H1 (cell line): ENCODE measurements at regions not wholly inside any gene's neighbourhood (a gene's known extent, or its start where the extent isn't known, plus 50 kb on each side); places are given as distances from the start of the nearest gene placed in this dataset.

Experiments
- CTCF ChIA-PET: fragments of 300-600 bp; sonication (Branson Sonifier 250); formaldehyde crosslinking; loops from one replicate; lab custom pipeline; 2021; ENCODE audit not compliant: partially characterized antibody; lab: Charles Lee
- POLR2A ChIA-PET: fragments of 300-600 bp; sonication (Branson Sonifier 250); formaldehyde crosslinking; loops from one replicate; lab custom pipeline; 2021; ENCODE audit warnings: inconsistent platforms; ENCODE audit not compliant: partially characterized antibody; lab: Charles Lee
- DNase-seq, 2 experiments: peaks; one replicate each; pipeline versions ENCODE4 v3.0.0 to v3.0.0-alpha.2; 2010 to 2022; ENCODE audit warnings: low spot score in 2 of 2, low read depth in 1 of 2, mixed read lengths in 1 of 2
- FAIRE-seq: peaks from 2 replicates; lab custom pipeline; 2011; peaks lifted over from hg19 to GRCh38; lab: Jason Lieb, UNC
- H2AFZ ChIP-seq: 2 replicates; pipeline ENCODE4 v1.8.1; 2012; ENCODE audit warnings: low read length, inconsistent platforms
- H2AK5ac ChIP-seq: 2 replicates; pipeline ENCODE4 v1.6.1; 2013; ENCODE audit warnings: low read depth, low read length
- H2BK120ac ChIP-seq: replicated peaks from 2 replicates; pipeline ENCODE3; 2013; ENCODE audit warnings: low read depth, low read length, inconsistent platforms
- H2BK12ac ChIP-seq: 2 replicates; pipeline ENCODE4 v1.6.1; 2013; ENCODE audit warnings: low read depth, low read length
- H2BK15ac ChIP-seq: 2 replicates; pipeline ENCODE4 v1.6.1; 2013; ENCODE audit warnings: low read length
- H2BK20ac ChIP-seq: 2 replicates; pipeline ENCODE4 v1.6.1; 2013; ENCODE audit warnings: low read length
- H2BK5ac ChIP-seq: 2 replicates; pipeline ENCODE4 v1.6.1; 2013; ENCODE audit warnings: low read depth, low read length
- H3K14ac ChIP-seq: 2 replicates; pipeline ENCODE4 v1.6.1; 2013; ENCODE audit warnings: inconsistent platforms; ENCODE audit not compliant: insufficient read length
- H3K18ac ChIP-seq: 2 replicates; pipeline ENCODE4 v1.6.1; 2013; ENCODE audit warnings: low read length; ENCODE audit errors: extremely low read depth
- H3K23ac ChIP-seq: 2 replicates; pipeline ENCODE4 v1.6.1; 2013; ENCODE audit warnings: inconsistent platforms; ENCODE audit not compliant: insufficient read length
- H3K23me2 ChIP-seq: 2 replicates; pipeline ENCODE4 v1.6.1; 2013; ENCODE audit warnings: low read depth, low read length
- H3K27ac ChIP-seq: 2 replicates; pipeline ENCODE4 v1.6.1; 2011; ENCODE audit warnings: low read depth, low read length, inconsistent platforms
- H3K27me3 ChIP-seq, 4 experiments: replicated peaks in 1 of 4; 1 replicate in 1 of 4; 2 replicates in 3 of 4; pipeline versions ENCODE4 v1.6.1 to v1.8.1; 2011 to 2013; ENCODE audit warnings: low read length in 3 of 4, mild to moderate bottlenecking in 3 of 4, inconsistent platforms in 2 of 4, mixed read lengths in 2 of 4, moderate library complexity in 1 of 4; ENCODE audit not compliant: control insufficient read depth in 3 of 4, insufficient read depth in 3 of 4; ENCODE audit errors: extremely low read depth in 1 of 4
- H3K36me3 ChIP-seq, 4 experiments: 2 replicates each; pipeline versions ENCODE4 v1.6.1 to v1.8.1; 2011 to 2013; ENCODE audit warnings: mild to moderate bottlenecking in 4 of 4, low read length in 3 of 4, moderate library complexity in 2 of 4, control low read depth in 1 of 4, inconsistent platforms in 1 of 4; ENCODE audit not compliant: insufficient read depth in 4 of 4, control insufficient read depth in 2 of 4
- H3K4ac ChIP-seq: replicated peaks from 2 replicates; pipeline ENCODE3; 2013; ENCODE audit warnings: low read length, low read depth, mixed read lengths, inconsistent platforms; ENCODE audit not compliant: insufficient read length
- H3K4me1 ChIP-seq, 4 experiments: replicated peaks in 1 of 4; 1 replicate in 1 of 4; 2 replicates in 3 of 4; pipeline versions ENCODE4 v1.6.1 to v1.8.1; 2011 to 2013; ENCODE audit warnings: low read length in 3 of 4, inconsistent platforms in 2 of 4, mixed read lengths in 1 of 4; ENCODE audit not compliant: insufficient read depth in 4 of 4, control insufficient read depth in 3 of 4
- H3K4me2 ChIP-seq, 2 experiments: 2 replicates each; pipeline versions ENCODE4 v1.6.1 to v1.8.1; 2011 to 2013; ENCODE audit warnings: low read depth in 2 of 2, low read length in 2 of 2, control low read depth in 1 of 2, inconsistent platforms in 1 of 2, mild to moderate bottlenecking in 1 of 2; ENCODE audit not compliant: insufficient read depth in 1 of 2
- H3K4me3 ChIP-seq, 4 experiments: fragments of 200-600, 300-600 bp in 1 of 4; sonication (generic), shearing (Covaris generic), sonication (Bioruptor Twin) in 1 of 4; 2 replicates each; pipeline versions ENCODE4 v1.5.1 to v1.8.1; 2011 to 2016; ENCODE audit warnings: low read length in 4 of 4, low read depth in 3 of 4, control low read depth in 2 of 4, inconsistent platforms in 2 of 4, mild to moderate bottlenecking in 2 of 4, mixed read lengths in 1 of 4, moderate library complexity in 1 of 4; ENCODE audit not compliant: insufficient read depth in 2 of 4; ENCODE audit errors: extremely low read depth in 1 of 4
- H3K56ac ChIP-seq: replicated peaks from 2 replicates; pipeline ENCODE3; 2013; ENCODE audit warnings: low read depth, mild to moderate bottlenecking, mixed read lengths, low read length, inconsistent platforms; ENCODE audit not compliant: insufficient read length
- H3K79me1 ChIP-seq: 2 replicates; pipeline ENCODE4 v1.6.1; 2013; ENCODE audit warnings: low read depth, low read length, control low read depth
- H3K79me2 ChIP-seq, 2 experiments: 2 replicates each; pipeline versions ENCODE4 v1.6.1 to v1.8.1; 2012 to 2013; ENCODE audit warnings: low read length in 2 of 2, mild to moderate bottlenecking in 2 of 2, inconsistent platforms in 1 of 2; ENCODE audit not compliant: insufficient read depth in 2 of 2, control insufficient read depth in 1 of 2
- H3K9ac ChIP-seq, 4 experiments: replicated peaks in 1 of 4; 1 replicate in 1 of 4; 2 replicates in 3 of 4; pipeline versions ENCODE4 v1.6.1 to v1.8.1; 2011 to 2013; ENCODE audit warnings: low read depth in 3 of 4, low read length in 3 of 4, control low read depth in 2 of 4, mild to moderate bottlenecking in 2 of 4, moderate library complexity in 2 of 4, inconsistent platforms in 1 of 4; ENCODE audit errors: extremely low read depth in 1 of 4
- H3K9me3 ChIP-seq, 2 experiments: 2 replicates each; pipeline versions ENCODE4 v1.6.1 to v1.8.1; 2012 to 2013; ENCODE audit warnings: mild to moderate bottlenecking in 2 of 2, moderate library complexity in 2 of 2, control low read depth in 1 of 2, inconsistent platforms in 1 of 2, low read depth in 1 of 2, low read length in 1 of 2, mixed read lengths in 1 of 2; ENCODE audit not compliant: insufficient read depth in 2 of 2
- H4K20me1 ChIP-seq, 2 experiments: replicated peaks in 1 of 2; 2 replicates each; pipeline versions ENCODE3 to v1.8.1; 2011 to 2013; ENCODE audit warnings: inconsistent platforms in 2 of 2, low read length in 2 of 2, mild to moderate bottlenecking in 1 of 2; ENCODE audit not compliant: insufficient read depth in 2 of 2, control insufficient read depth in 1 of 2
- H4K5ac ChIP-seq: 2 replicates; pipeline ENCODE4 v1.6.1; 2013; ENCODE audit warnings: low read length, low read depth, mixed read lengths, inconsistent platforms; ENCODE audit not compliant: insufficient read length
- H4K8ac ChIP-seq: 2 replicates; pipeline ENCODE4 v1.8.0; 2013; ENCODE audit warnings: mild to moderate bottlenecking, moderate library complexity, low read length, inconsistent platforms; ENCODE audit not compliant: insufficient read depth; ENCODE audit errors: extremely low read depth
- H4K91ac ChIP-seq: replicated peaks from 2 replicates; pipeline ENCODE3; 2013; ENCODE audit warnings: low read length, mixed read lengths, inconsistent platforms; ENCODE audit not compliant: insufficient read length
- CHD2 ChIP-seq: IDR thresholded peaks from 2 replicates; pipeline ENCODE4 v1.6.1; 2012; ENCODE audit warnings: low read length, improper control_type of control experiment
- GTF2F1 ChIP-seq: IDR thresholded peaks from 2 replicates; pipeline ENCODE4 v1.6.1; 2012; ENCODE audit warnings: low read depth, low read length, improper control_type of control experiment, borderline replicate concordance
- POLR2A ChIP-seq, 2 experiments: IDR thresholded peaks; 1 replicate in 1 of 2; 2 replicates in 1 of 2; pipeline ENCODE4 v1.6.1; 2011; ENCODE audit warnings: low read depth in 2 of 2, low read length in 2 of 2, mild to moderate bottlenecking in 2 of 2; ENCODE audit errors: control extremely low read depth in 1 of 2
- POLR2AphosphoS5 ChIP-seq: IDR thresholded peaks from 2 replicates; pipeline ENCODE4 v1.6.1; 2011; ENCODE audit warnings: low read depth, low read length
- RNF2 ChIP-seq: fragments of 200-900, 300-1000 bp; sonication (generic); IDR thresholded peaks from 2 replicates; pipeline ENCODE4 v1.7.1; 2016; ENCODE audit warnings: borderline replicate concordance, low read depth, mild to moderate bottlenecking, antibody characterized with exemption, low read length; ENCODE audit not compliant: poor library complexity, severe bottlenecking; ENCODE audit errors: missing control alignments
- SIX5 ChIP-seq: IDR thresholded peaks from 2 replicates; pipeline ENCODE4 v1.6.1; 2011; ENCODE audit warnings: mild to moderate bottlenecking, low read depth, low read length
- SUZ12 ChIP-seq: fragments of 200-600 bp; sonication (generic); IDR thresholded peaks from 2 replicates; pipeline ENCODE4 v1.6.1; 2012; ENCODE audit warnings: mild to moderate bottlenecking, inconsistent platforms, low read length, moderate library complexity, mixed read lengths
- YY1 ChIP-seq: IDR thresholded peaks from 2 replicates; pipeline ENCODE4 v1.6.1; 2011; ENCODE audit warnings: low read depth, mild to moderate bottlenecking, low read length
- WGBS, 2 experiments: shearing (Covaris generic) in 1 of 2; methylation state at CpG; one replicate each; pipeline versions ENCODE4 v1.1.6 to v1.1.7; 2013 to 2015; ENCODE audit warnings: low lambda C conversion rate in 2 of 2, mixed read lengths in 2 of 2, inconsistent platforms in 1 of 2, low coverage in 1 of 2, missing lambda C conversion rate in 1 of 2; ENCODE audit not compliant: insufficient replicate concordance in 2 of 2, insufficient coverage in 1 of 2, insufficient read length in 1 of 2; ENCODE audit errors: extremely low coverage in 1 of 2, missing lambda C conversion rate in 1 of 2; 5-methylcytosine and 5-hydroxymethylcytosine counted together
- TF ChIP-seq, protein P1 (sequence below), 3 experiments: IDR thresholded peaks; 1 replicate in 2 of 3; 2 replicates in 1 of 3; pipeline versions ENCODE4 v1.5.1 to v1.6.1; 2011; ENCODE audit warnings: low read length in 3 of 3, mild to moderate bottlenecking in 3 of 3, inconsistent platforms in 2 of 3, low read depth in 1 of 3, moderate library complexity in 1 of 3; ENCODE audit not compliant: insufficient read depth in 1 of 3; ENCODE audit errors: control extremely low read depth in 1 of 3

DNA sequence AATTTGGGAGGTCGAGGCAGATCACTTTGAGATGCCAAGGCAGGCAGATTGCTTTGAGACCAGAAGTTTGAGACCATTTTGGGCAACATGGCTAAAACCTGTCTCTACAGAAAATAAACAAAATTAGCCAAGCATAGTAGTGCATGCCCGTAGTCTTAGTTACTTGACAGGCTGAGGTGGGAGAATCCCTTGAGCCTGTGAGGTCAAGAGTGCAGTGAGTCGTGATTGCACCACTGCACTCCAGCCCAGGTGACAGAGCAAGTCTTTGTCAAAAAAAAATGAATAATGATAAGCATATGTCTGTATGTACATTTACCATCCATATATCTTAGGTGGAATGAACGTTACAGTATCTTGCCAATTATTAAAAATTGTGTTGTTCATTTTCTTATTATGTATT, 2447.7 kb downstream of the PCDH9 start:
- Histone ChIP-seq H3K9ac (no peak overlapping the region), H3K9me3 (no peaks in the 10 kb centered on the region), H4K91ac (no peak overlapping the region), H2BK15ac (no peak overlapping the region), H2AK5ac (no peak overlapping the region), H3K79me2 (no peaks in the 10 kb centered on the region), H3K36me3 (no peaks in the 10 kb centered on the region), H3K4ac (no peak overlapping the region), H4K8ac (no peak overlapping the region), H2BK5ac (no peak overlapping the region), H3K14ac (no peak overlapping the region), H3K27ac (no peak overlapping the region), H3K23ac (no peak overlapping the region), H2BK20ac (no peak overlapping the region), H4K5ac (no peak overlapping the region), H3K4me1 (0 out of 7 replicates have a peak, but pooled peaks cover 0 to 2% (median 0%) of the 10 kb centered on the region in 4 experiments), H4K20me1 (no peaks in the 10 kb centered on the region), H2BK12ac (no peak overlapping the region), H3K56ac (no peak overlapping the region), H3K23me2 (no peaks in the 10 kb centered on the region), H3K27me3 (no peaks in the 10 kb centered on the region), H3K79me1 (no peaks in the 10 kb centered on the region), H2BK120ac (no peak overlapping the region), H3K4me3 (no peak overlapping the region), H2AFZ (no peak overlapping the region), H3K18ac (no peak overlapping the region), H3K4me2 (no peak overlapping the region)
- no peak for FAIRE-seq
- DNase-seq, result no peak
- CTCF ChIA-PET, result no interaction called here
- POLR2A ChIA-PET, result no interaction called here
- TF ChIP-seq SIX5 (no peak), GTF2F1 (no peak), POLR2AphosphoS5 (no peak), POLR2A (IDR thresholded peaks at IDR 0.05; ENCODE audit: control extremely low read depth in 1 of 2, low read depth in 2 of 2, low read length in 2 of 2) (no peak), CHD2 (no peak), YY1 (no peak), RNF2 (no peak), SUZ12 (no peak)
- TF ChIP-seq, protein P1, sequence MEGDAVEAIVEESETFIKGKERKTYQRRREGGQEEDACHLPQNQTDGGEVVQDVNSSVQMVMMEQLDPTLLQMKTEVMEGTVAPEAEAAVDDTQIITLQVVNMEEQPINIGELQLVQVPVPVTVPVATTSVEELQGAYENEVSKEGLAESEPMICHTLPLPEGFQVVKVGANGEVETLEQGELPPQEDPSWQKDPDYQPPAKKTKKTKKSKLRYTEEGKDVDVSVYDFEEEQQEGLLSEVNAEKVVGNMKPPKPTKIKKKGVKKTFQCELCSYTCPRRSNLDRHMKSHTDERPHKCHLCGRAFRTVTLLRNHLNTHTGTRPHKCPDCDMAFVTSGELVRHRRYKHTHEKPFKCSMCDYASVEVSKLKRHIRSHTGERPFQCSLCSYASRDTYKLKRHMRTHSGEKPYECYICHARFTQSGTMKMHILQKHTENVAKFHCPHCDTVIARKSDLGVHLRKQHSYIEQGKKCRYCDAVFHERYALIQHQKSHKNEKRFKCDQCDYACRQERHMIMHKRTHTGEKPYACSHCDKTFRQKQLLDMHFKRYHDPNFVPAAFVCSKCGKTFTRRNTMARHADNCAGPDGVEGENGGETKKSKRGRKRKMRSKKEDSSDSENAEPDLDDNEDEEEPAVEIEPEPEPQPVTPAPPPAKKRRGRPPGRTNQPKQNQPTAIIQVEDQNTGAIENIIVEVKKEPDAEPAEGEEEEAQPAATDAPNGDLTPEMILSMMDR (IDR thresholded peaks at IDR 0.05; ENCODE audit: control extremely low read depth in 1 of 3, insufficient read depth in 1 of 3, low read depth in 1 of 3, low read length in 3 of 3), result no peak
- whole genome bisulfite sequencing, 2 experiments, result 89% methylated on average over 4 of the region's 4 CpGs; no CpG with 5 or more reads in 1 of the 2 experiments
